GM21786 (cell line): ENCODE measurements at regions not wholly inside any gene's neighbourhood (a gene's known extent, or its start where the extent isn't known, plus 50 kb on each side); places are given as distances from the start of the nearest gene placed in this dataset.
A peak's percentile ranks its signal among the peaks of the same experiment; 100 is the strongest.

Source experiments
- ATAC-seq: cut with Tn5 transposase; IDR thresholded peaks from one replicate; pipeline ENCODE4 v1.9.1; 2021; ENCODE audit not compliant: unreplicated experiment

DNA sequence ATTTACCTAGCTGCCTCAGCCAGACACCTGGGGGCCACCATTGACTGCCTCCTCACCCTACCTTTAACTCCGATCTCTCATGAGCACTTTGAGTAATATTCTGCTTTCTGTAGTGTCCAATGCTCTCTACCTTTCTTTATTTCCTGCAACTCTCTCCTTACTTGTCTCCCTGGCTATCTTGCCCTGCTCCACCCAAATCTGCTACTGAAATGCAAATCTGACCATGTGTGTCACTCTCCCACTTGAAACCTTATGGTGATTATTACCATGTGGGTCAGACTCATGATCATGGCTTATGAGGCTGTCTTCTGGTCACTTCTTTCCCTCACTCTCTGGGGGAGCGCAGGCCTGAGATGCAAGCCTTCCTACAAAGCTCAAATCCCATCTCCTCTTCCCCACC lies 83.3 kb downstream of the INSIG2 start:
- ATAC-seq, result no peak

DNA sequence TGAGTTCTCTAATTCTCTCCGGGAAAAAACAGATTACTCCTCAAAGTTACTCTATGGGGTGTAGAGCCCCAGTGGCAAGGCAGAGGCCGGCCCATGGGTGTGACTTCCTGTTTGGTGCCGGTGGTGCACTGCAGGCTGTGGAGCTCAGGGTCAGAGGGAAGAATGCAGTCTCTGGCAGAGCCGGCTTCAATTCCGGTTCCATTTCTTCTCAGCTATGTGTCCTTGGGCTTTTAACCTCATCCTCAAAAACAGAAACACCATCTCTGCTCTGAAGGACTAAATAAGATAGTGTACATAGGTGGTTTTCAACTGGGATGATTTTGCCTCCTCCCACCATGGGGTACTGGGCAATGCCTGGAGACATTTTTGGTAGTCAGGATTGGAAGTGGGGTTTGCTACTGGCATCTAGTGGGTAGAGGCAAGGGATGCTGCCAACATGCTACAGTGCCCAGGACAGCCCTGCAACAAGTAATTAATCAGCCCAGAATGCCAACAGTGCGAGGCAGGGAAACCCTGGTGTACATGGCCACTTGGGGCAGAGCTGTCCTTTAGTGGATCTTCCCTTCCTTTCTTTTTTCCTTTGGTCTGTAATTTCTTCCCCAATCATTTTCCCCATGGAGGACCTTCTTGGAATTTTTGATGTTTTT lies 81.2 kb downstream of the INSIG2 start:
- peak; percentile 64 for ATAC-seq

DNA sequence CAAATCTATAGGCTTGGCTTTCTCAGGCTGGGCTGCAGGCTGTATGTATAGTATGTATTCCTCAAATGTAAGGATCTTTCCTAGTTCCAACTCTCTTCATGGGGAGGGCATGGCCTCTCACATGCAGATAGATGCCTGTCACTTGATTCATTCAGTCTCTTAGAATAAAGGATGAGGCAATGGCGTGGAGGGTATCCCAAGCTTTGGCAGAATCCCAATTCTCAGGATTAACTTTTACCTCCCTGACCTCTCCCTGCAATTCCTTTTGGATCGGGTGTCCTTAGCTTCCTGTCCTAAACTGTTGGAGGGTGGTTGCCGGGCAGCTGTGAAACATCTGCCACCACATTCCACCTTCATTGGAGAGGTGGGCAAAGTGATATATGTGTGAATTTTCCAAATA lies 80.3 kb downstream of the INSIG2 start:
- no peak for ATAC-seq

DNA sequence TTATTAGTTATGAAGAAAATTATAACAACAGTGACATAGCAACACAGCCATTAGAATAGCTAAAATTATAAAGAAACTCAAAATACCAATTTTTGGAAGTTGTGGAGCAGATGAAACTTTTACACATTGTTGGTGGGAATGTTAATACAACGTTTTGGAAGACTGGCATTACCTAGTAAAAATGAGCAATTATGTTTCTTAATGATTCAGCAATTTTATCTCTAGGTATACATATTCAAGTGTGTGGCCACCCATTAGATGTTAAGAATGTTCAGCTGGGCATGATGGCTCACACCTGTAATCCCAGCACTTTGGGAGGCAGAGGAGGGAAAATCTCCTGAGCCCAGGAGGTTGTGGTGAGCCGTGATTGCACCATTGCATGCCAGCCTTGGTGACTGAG lies 78.8 kb downstream of the INSIG2 start:
- no peak for ATAC-seq

DNA sequence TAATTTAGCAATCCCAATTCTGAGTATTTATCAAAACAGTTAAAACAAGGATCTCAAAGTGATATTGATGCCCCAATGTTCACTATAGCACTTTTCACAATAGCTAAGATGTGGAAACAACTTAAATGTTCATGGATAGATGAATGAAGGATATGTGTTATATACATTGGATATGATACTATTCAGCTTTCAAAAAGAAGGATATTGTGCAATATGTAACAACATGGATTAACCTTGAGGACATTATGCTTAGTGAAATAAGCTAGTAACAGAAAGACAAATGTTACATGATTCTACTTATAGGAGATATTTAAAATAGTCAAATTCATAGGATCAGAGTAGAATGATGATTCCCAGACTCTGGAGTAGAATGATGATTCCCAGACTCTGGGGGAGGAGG lies 78.0 kb downstream of the INSIG2 start:
- no peak for ATAC-seq

DNA sequence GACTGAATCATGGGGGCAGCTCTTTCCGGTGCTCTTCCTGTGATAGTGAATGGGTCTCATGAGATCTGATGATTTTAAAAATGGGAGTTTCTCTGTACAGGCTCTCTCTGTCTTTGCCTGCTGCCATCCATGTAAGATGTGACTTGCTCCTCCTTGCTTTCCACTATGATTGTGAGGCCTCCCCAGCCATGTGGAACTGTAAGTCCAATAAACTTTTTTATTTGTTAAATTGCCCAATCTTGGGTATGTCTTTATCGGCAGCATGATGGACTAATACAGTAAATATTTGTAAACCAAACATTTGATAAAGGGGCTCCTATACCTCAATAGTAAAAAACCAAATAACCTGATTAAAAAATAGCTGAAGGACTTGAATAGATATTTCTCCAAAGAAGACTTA lies 77.3 kb downstream of the INSIG2 start:
- no peak for ATAC-seq
